ENCODE measurements at regions not wholly inside any gene's neighbourhood (a gene's known extent, or its start where the extent isn't known, plus 50 kb on each side); places are given as distances from the start of the nearest gene placed in this dataset.
"Not testable (repeated sequence)": the region's sequence is repeated elsewhere in the genome, so short reads cannot be mapped to it uniquely, and the experiment has no call there.

DNA sequence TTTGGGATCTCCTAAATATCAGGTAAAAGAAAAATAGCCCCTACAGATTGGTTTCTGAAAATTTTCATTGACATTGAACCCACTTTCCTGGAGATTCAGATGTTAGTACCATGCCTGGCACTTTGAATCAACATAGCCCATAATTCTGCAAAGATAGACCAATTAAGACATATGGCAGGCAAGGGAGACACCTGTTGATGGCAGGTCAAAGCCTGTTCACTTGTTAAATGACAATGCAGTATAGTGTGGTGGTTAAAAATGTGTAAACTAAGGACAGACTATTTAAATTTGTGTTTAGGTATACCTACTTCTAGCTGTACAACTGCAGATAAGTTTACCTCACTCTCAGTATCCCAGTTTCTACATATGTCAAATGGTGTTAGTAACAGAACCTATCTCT lies 178.1 kb upstream of the MMADHC start:
- no peak for DNase-seq (ENCODE audit: extremely low read depth, low read depth)
- TF ChIP-seq, protein P1, sequence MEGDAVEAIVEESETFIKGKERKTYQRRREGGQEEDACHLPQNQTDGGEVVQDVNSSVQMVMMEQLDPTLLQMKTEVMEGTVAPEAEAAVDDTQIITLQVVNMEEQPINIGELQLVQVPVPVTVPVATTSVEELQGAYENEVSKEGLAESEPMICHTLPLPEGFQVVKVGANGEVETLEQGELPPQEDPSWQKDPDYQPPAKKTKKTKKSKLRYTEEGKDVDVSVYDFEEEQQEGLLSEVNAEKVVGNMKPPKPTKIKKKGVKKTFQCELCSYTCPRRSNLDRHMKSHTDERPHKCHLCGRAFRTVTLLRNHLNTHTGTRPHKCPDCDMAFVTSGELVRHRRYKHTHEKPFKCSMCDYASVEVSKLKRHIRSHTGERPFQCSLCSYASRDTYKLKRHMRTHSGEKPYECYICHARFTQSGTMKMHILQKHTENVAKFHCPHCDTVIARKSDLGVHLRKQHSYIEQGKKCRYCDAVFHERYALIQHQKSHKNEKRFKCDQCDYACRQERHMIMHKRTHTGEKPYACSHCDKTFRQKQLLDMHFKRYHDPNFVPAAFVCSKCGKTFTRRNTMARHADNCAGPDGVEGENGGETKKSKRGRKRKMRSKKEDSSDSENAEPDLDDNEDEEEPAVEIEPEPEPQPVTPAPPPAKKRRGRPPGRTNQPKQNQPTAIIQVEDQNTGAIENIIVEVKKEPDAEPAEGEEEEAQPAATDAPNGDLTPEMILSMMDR (IDR thresholded peaks at IDR 0.05; ENCODE audit: low read depth, low read length) = no peak

DNA sequence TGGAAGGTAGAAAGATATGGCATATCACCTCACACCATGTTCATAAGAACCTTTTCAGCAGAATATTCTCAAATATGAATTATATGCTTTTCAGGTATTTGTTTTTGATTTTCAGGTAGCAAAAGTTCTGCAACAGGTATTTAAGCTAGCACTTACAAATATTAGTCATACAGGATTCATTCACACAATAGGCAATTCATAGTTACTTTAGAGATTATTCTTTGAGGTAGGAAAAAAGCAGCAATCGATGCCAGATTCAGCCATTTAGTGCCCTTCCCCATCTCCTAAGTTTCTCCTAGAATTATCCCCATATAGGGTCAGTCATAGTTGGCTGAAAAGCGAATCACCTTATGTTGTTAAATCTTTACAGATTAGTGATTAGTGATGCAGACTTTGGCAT lies 177.4 kb upstream of the MMADHC start:
- no peak for DNase-seq (ENCODE audit: extremely low read depth, low read depth)
- TF ChIP-seq, protein P1 (IDR thresholded peaks at IDR 0.05; ENCODE audit: low read depth, low read length) = no peak

DNA sequence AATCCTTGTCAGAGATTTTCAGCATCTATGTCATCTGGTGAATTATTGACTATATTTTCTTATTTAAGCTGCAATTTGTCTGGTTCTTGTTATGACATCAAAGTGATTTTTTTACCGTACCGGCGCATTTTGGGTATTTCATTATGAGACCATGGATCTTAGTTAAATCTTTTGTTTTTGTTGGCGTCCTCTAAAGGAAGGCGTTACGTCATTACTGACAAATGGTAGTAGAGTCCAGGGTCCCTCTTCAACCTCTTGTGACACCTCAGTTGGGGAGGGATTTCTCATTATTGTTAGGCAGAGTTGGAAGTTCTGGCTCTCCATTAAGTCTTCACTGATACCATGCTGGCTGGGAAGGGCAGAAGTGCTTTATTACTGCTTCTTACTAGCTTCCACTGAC lies 175.8 kb upstream of the MMADHC start:
- no peak for DNase-seq (ENCODE audit: extremely low read depth, low read depth)
- TF ChIP-seq, protein P1 (IDR thresholded peaks at IDR 0.05; ENCODE audit: low read depth, low read length) = no peak

DNA sequence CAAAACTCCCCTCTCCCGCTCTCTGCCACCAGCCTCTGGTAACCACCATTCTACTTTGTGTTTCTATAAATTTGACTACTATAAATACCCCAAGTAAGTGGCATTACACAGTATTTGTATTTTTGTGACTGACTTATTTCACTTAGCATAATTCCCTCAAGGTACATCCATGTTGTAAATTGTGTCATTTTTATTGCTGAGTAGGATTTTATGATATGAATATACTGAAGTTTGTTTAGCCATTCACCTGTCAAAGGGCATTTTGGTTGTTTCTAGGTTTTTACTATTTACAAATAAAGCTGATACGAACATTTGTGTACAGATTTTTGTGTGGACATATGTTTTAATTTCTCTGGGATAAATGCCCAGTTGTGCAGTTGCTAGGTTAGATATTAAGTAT lies 174.0 kb upstream of the MMADHC start:
- TF ChIP-seq, protein P1 (IDR thresholded peaks at IDR 0.05; ENCODE audit: low read depth, low read length) = no peak
- no peak for DNase-seq (ENCODE audit: extremely low read depth, low read depth)

DNA sequence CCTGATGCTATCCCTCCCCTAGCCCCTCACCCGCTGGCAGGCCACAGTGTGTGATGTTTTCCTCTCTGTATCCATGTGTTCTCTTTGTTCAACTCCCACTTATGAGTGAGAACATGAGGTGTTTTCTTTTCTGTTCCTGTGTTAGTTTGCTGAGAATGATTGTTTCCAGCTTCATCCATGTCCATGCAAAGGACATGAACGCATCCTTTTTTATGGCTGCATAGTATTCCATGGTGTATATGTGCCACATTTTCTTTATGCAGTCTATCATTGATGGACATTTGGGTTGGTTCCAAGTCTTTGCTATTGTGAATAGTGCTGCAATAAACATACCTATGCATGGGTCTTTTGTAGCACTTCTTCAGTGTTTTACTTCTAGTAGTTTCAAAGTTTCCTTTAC lies 171.8 kb upstream of the MMADHC start:
- not testable (repeated sequence) for DNase-seq (ENCODE audit: extremely low read depth, low read depth)

DNA sequence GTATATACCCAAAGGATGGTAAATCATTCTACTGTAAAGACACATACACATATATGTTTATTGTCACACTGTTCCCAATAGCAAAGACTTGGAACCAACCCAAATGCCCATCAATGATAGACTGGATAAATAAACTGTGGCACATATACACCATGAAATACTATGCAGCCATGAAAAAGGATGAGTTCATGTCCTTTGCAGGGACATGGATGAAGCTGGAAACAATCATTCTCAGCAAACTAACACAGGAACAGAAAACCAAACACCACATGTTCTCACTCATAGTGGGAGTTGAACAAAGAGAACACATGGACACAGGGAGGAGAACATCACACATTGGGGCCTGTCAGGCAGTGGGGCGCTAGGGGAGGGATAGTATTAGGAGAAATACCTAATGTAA lies 167.1 kb upstream of the MMADHC start:
- not testable (repeated sequence) for DNase-seq (ENCODE audit: extremely low read depth, low read depth)

DNA sequence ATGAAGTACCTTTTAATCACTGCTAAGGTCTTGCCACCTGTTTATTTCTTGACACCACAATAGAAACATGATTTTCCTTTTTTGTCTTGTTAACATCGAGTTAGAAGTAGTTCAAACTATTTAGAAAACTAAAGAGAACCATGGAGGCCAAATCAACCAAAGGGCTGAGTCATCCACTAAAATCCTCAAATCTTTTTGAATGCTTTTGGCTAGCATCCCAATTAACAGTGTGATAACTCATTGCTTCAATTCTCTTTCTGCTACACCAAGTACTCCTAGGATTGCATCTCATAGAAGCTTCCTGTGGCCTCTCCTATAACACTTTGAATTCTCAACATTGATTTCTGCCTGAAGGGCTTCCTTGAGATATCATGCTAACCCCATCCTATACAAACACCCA lies 159.9 kb upstream of the MMADHC start:
- no peak for DNase-seq (ENCODE audit: extremely low read depth, low read depth)
- TF ChIP-seq, protein P1 (IDR thresholded peaks at IDR 0.05; ENCODE audit: low read depth, low read length) = no peak

DNA sequence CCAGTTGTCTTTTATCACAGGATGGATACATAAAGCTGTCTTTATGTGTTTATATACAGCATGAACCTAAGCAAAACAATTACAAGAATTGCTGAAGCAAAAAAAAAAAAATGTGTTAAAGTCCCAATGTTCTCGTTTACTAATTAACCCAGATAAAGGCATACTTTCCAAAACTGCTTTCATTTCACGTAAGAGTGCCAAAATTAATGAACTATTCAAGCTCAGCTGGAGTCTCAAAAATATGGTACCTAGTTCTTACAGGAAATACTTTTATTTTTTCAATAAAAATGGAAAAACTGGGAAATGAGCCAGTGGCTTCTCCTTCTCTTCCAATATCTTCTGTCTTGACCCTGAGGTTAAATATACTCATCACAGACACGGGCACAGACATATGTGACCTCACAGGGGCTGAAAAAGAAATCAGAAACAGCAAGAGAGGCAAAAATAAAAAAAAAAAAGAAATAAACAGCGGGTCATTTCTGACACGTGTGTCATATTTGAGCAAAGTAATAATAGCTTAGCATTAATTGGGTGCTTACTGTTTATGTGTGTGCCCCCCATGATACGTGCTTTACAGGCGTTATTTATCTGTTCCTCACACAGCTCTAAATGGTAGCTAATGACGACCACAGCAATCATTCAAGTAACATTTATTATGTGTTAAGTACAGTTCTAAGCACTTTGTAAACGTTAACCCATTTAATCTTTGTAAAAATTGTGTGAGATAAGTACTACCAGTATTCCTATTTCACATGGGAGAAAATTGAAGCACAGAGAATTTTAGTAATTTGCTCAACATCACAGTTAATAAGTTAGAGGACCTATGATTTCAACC lies 158.0 kb upstream of the MMADHC start:
- DNase-seq (ENCODE audit: extremely low read depth, low read depth) = no peak
- TF ChIP-seq, protein P1 (IDR thresholded peaks at IDR 0.05; ENCODE audit: low read depth, low read length) = no peak
